Liver (tissue), 8 donors: ENCODE measurements at regions not wholly inside any gene's neighbourhood (a gene's known extent, or its start where the extent isn't known, plus 50 kb on each side); places are given as distances from the start of the nearest gene placed in this dataset.
A peak's percentile ranks its signal among the peaks of the same experiment; 100 is the strongest.

ENCODE experiments used
- DNase-seq: peaks from one replicate; pipeline ENCODE4 v3.0.0-alpha.2; 2017; ENCODE audit warnings: low spot score
- H3K27ac ChIP-seq, 2 donors: one replicate each; pipeline ENCODE4 v1.7.0; 2013; ENCODE audit warnings: inconsistent platforms in 2 of 2, low read length in 2 of 2, control low read depth in 1 of 2, low read depth in 1 of 2, mild to moderate bottlenecking in 1 of 2
- H3K27me3 ChIP-seq, 4 donors: one replicate each; pipeline versions ENCODE4 v1.6.1 to v1.7.0; 2013; ENCODE audit warnings: low read length in 3 of 4, inconsistent platforms in 1 of 4, mild to moderate bottlenecking in 1 of 4, moderate library complexity in 1 of 4; ENCODE audit not compliant: control insufficient read depth in 4 of 4, insufficient read depth in 4 of 4
- H3K36me3 ChIP-seq, 4 donors: one replicate each; pipeline versions ENCODE4 v1.6.1 to v1.7.0; 2013; ENCODE audit warnings: low read length in 3 of 4, mild to moderate bottlenecking in 3 of 4, low read depth in 1 of 4, moderate library complexity in 1 of 4; ENCODE audit not compliant: control insufficient read depth in 4 of 4, insufficient read depth in 3 of 4
- H3K4me1 ChIP-seq, 4 donors: one replicate each; pipeline versions ENCODE4 v1.6.1 to v1.7.0; 2013; ENCODE audit warnings: low read length in 3 of 4, mild to moderate bottlenecking in 3 of 4, moderate library complexity in 1 of 4; ENCODE audit not compliant: control insufficient read depth in 4 of 4, insufficient read depth in 4 of 4
- H3K4me3 ChIP-seq, 3 donors: one replicate each; pipeline versions ENCODE4 v1.6.1 to v1.7.0; 2013; ENCODE audit warnings: low read length in 3 of 3, control low read depth in 1 of 3, low read depth in 1 of 3, mild to moderate bottlenecking in 1 of 3
- H3K9ac ChIP-seq, 2 donors: one replicate each; pipeline ENCODE4 v1.7.0; 2013; ENCODE audit warnings: low read length in 2 of 2, mild to moderate bottlenecking in 2 of 2, moderate library complexity in 2 of 2, control low read depth in 1 of 2, low read depth in 1 of 2
- H3K9me3 ChIP-seq, 4 donors: one replicate each; pipeline versions ENCODE4 v1.6.1 to v1.7.0; 2013; ENCODE audit warnings: low read length in 3 of 4; ENCODE audit not compliant: control insufficient read depth in 4 of 4
- ATF3 ChIP-seq: IDR thresholded peaks from 2 replicates; pipeline ENCODE4 v1.6.1; 2016; ENCODE audit warnings: antibody characterized with exemption
- CTCF ChIP-seq: fragments of 150-350 bp; IDR thresholded peaks from 2 replicates; pipeline ENCODE4 v1.5.1; 2017; ENCODE audit warnings: improper control_type of control experiment, low read depth, low read length; ENCODE audit not compliant: missing input control
- EGR1 ChIP-seq, 2 donors: IDR thresholded peaks; 2 replicates each; pipeline ENCODE4 v1.6.1; 2016 to 2018; ENCODE audit warnings: antibody characterized with exemption in 2 of 2, low read depth in 2 of 2
- GABPA ChIP-seq, 2 donors: IDR thresholded peaks in 1 of 2; conservative IDR thresholded peaks in 1 of 2; 2 replicates each; pipeline ENCODE4 v1.6.1; 2016; ENCODE audit warnings: antibody characterized with exemption in 2 of 2, mild to moderate bottlenecking in 1 of 2, moderate library complexity in 1 of 2
- HNF4A ChIP-seq, 2 donors: conservative IDR thresholded peaks; 2 replicates each; pipeline ENCODE4 v1.6.1; 2016; ENCODE audit warnings: antibody characterized with exemption in 2 of 2, mild to moderate bottlenecking in 2 of 2
- NR2F2 ChIP-seq: IDR thresholded peaks from 2 replicates; pipeline ENCODE4 v1.6.1; 2016; ENCODE audit warnings: antibody characterized with exemption
- RAD21 ChIP-seq, 2 donors: IDR thresholded peaks; 2 replicates each; pipeline ENCODE4 v1.6.1; 2016; ENCODE audit warnings: antibody characterized with exemption in 2 of 2, mild to moderate bottlenecking in 2 of 2
- RXRA ChIP-seq, 2 donors: IDR thresholded peaks; 2 replicates each; pipeline ENCODE4 v1.6.1; 2017 to 2018; ENCODE audit warnings: antibody characterized with exemption in 2 of 2, mild to moderate bottlenecking in 1 of 2
- SP1 ChIP-seq: IDR thresholded peaks from 2 replicates; pipeline ENCODE4 v1.6.1; 2018; ENCODE audit warnings: antibody characterized with exemption, mild to moderate bottlenecking
- WGBS: extraction: QIAGEN DNeasy Blood & Tissue Kit; methylation state at CpG from one replicate; pipeline ENCODE4 v1.1.7; 2013; 5-methylcytosine and 5-hydroxymethylcytosine counted together
- TF ChIP-seq, protein P1 (sequence below): IDR thresholded peaks from 2 replicates; pipeline ENCODE4 v1.6.1; 2016; ENCODE audit warnings: antibody characterized with exemption
- TF ChIP-seq, protein P2 (sequence below): IDR thresholded peaks from 2 replicates; pipeline ENCODE4 v1.6.1; 2016; ENCODE audit warnings: antibody characterized with exemption, mild to moderate bottlenecking
- donor health status: healthy.
- donor health status: healthy.
- donor health status: healthy.
- donor health status: healthy.
- donor health status: healthy.

- DNase-seq = no peak
- Histone ChIP-seq H3K36me3 (no peaks in the 10 kb centered on the region), H3K9ac (no peak overlapping the region), H3K27me3 (peaks cover 0 to 6% (median 0%) of the 10 kb centered on the region in 4 donors), H3K4me3 (no peak overlapping the region), H3K4me1 (no peaks in the 10 kb centered on the region), H3K9me3 (no peaks in the 10 kb centered on the region), H3K27ac (no peak overlapping the region)
- TF ChIP-seq SP1 (no peak), RAD21 (IDR thresholded peaks at IDR 0.05) (no peak), GABPA (IDR thresholded peaks at IDR 0.05 in 1 of 2, conservative IDR thresholded peaks at IDR 0.05 in 1 of 2) (no peak), NR2F2 (no peak), CTCF (no peak)
- TF ChIP-seq, protein P1, sequence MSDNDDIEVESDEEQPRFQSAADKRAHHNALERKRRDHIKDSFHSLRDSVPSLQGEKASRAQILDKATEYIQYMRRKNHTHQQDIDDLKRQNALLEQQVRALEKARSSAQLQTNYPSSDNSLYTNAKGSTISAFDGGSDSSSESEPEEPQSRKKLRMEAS = no peak
- TF ChIP-seq, protein P2, sequence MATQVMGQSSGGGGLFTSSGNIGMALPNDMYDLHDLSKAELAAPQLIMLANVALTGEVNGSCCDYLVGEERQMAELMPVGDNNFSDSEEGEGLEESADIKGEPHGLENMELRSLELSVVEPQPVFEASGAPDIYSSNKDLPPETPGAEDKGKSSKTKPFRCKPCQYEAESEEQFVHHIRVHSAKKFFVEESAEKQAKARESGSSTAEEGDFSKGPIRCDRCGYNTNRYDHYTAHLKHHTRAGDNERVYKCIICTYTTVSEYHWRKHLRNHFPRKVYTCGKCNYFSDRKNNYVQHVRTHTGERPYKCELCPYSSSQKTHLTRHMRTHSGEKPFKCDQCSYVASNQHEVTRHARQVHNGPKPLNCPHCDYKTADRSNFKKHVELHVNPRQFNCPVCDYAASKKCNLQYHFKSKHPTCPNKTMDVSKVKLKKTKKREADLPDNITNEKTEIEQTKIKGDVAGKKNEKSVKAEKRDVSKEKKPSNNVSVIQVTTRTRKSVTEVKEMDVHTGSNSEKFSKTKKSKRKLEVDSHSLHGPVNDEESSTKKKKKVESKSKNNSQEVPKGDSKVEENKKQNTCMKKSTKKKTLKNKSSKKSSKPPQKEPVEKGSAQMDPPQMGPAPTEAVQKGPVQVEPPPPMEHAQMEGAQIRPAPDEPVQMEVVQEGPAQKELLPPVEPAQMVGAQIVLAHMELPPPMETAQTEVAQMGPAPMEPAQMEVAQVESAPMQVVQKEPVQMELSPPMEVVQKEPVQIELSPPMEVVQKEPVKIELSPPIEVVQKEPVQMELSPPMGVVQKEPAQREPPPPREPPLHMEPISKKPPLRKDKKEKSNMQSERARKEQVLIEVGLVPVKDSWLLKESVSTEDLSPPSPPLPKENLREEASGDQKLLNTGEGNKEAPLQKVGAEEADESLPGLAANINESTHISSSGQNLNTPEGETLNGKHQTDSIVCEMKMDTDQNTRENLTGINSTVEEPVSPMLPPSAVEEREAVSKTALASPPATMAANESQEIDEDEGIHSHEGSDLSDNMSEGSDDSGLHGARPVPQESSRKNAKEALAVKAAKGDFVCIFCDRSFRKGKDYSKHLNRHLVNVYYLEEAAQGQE = no peak
These were observed 363.7 kb upstream of the RGMA start for GRCh38 chr15:93452537-93453211.

- no peak for TF ChIP-seq EGR1 (IDR thresholded peaks at IDR 0.05; ENCODE audit: low read depth in 2 of 2)
- no peak for TF ChIP-seq SP1
- TF ChIP-seq RXRA (IDR thresholded peaks at IDR 0.05) = peak in 1 of 2 donors; percentile 4
- no peak for TF ChIP-seq GABPA (IDR thresholded peaks at IDR 0.05 in 1 of 2, conservative IDR thresholded peaks at IDR 0.05 in 1 of 2)
- TF ChIP-seq, protein P1 = no peak
- TF ChIP-seq ATF3 = no peak
- TF ChIP-seq HNF4A (conservative IDR thresholded peaks at IDR 0.05) = no peak
- DNase-seq = no peak
- Histone ChIP-seq H3K27ac (no peak overlapping the region), H3K9ac (no peak overlapping the region), H3K36me3 (no peaks in the 10 kb centered on the region), H3K9me3 (peaks cover 0 to 3% (median 0%) of the 10 kb centered on the region in 4 donors), H3K27me3 (peaks cover 0 to 6% (median 0%) of the 10 kb centered on the region in 4 donors), H3K4me1 (no peaks in the 10 kb centered on the region), H3K4me3 (no peak overlapping the region)
- WGBS = 23% methylated on average over 2 of the region's 2 CpGs
These were observed 362.8 kb upstream of the RGMA start for GRCh38 chr15:93451822-93452221.
